ENCODE measurements at regions not wholly inside any gene's neighbourhood (a gene's known extent, or its start where the extent isn't known, plus 50 kb on each side); places are given as distances from the start of the nearest gene placed in this dataset.

DNA sequence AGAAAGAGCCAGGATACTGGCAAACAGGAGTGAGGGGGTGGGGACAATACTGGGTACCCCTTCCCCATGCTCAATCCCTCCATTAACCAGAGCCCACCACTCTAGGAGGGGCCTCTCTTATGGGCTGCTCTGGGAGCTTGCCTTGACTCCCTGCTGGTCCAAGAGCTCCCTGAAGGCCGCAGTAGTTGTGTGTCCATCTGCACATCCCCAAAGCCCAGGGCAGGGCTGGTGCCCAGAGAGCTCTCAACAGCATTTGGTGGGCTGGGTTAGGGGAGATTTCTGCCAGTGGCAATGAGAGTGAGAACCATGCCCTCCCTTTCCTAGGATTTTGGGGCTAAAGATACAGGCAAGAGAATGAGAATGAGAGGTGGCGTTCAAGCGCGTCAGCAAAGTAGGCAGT is 230.6 kb upstream of the PMEPA1 start (continued):
- TF ChIP-seq ZNF331 (CRISPR knock-in tag; IDR thresholded peaks at IDR 0.05; ENCODE audit: low read depth) (no peak), JUNB (IDR thresholded peaks at IDR 0.05; ENCODE audit: unreplicated experiment) (no peak), NANOG (IDR thresholded peaks at IDR 0.05; ENCODE audit: borderline replicate concordance) (no peak), EZH2phosphoT487 (IDR thresholded peaks at IDR 0.05; ENCODE audit: unreplicated experiment) (no peak), ZNF114 (CRISPR knock-in tag; IDR thresholded peaks at IDR 0.05) (no peak)
- TF ChIP-seq, protein P1, sequence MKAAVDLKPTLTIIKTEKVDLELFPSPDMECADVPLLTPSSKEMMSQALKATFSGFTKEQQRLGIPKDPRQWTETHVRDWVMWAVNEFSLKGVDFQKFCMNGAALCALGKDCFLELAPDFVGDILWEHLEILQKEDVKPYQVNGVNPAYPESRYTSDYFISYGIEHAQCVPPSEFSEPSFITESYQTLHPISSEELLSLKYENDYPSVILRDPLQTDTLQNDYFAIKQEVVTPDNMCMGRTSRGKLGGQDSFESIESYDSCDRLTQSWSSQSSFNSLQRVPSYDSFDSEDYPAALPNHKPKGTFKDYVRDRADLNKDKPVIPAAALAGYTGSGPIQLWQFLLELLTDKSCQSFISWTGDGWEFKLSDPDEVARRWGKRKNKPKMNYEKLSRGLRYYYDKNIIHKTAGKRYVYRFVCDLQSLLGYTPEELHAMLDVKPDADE (IDR thresholded peaks at IDR 0.05), result no peak
- TF ChIP-seq, protein P2, sequence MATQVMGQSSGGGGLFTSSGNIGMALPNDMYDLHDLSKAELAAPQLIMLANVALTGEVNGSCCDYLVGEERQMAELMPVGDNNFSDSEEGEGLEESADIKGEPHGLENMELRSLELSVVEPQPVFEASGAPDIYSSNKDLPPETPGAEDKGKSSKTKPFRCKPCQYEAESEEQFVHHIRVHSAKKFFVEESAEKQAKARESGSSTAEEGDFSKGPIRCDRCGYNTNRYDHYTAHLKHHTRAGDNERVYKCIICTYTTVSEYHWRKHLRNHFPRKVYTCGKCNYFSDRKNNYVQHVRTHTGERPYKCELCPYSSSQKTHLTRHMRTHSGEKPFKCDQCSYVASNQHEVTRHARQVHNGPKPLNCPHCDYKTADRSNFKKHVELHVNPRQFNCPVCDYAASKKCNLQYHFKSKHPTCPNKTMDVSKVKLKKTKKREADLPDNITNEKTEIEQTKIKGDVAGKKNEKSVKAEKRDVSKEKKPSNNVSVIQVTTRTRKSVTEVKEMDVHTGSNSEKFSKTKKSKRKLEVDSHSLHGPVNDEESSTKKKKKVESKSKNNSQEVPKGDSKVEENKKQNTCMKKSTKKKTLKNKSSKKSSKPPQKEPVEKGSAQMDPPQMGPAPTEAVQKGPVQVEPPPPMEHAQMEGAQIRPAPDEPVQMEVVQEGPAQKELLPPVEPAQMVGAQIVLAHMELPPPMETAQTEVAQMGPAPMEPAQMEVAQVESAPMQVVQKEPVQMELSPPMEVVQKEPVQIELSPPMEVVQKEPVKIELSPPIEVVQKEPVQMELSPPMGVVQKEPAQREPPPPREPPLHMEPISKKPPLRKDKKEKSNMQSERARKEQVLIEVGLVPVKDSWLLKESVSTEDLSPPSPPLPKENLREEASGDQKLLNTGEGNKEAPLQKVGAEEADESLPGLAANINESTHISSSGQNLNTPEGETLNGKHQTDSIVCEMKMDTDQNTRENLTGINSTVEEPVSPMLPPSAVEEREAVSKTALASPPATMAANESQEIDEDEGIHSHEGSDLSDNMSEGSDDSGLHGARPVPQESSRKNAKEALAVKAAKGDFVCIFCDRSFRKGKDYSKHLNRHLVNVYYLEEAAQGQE (IDR thresholded peaks at IDR 0.05; ENCODE audit: unreplicated experiment), result no peak
- TF ChIP-seq, protein P3, sequence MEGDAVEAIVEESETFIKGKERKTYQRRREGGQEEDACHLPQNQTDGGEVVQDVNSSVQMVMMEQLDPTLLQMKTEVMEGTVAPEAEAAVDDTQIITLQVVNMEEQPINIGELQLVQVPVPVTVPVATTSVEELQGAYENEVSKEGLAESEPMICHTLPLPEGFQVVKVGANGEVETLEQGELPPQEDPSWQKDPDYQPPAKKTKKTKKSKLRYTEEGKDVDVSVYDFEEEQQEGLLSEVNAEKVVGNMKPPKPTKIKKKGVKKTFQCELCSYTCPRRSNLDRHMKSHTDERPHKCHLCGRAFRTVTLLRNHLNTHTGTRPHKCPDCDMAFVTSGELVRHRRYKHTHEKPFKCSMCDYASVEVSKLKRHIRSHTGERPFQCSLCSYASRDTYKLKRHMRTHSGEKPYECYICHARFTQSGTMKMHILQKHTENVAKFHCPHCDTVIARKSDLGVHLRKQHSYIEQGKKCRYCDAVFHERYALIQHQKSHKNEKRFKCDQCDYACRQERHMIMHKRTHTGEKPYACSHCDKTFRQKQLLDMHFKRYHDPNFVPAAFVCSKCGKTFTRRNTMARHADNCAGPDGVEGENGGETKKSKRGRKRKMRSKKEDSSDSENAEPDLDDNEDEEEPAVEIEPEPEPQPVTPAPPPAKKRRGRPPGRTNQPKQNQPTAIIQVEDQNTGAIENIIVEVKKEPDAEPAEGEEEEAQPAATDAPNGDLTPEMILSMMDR (conservative IDR thresholded peaks at IDR 0.05; ENCODE audit: low read depth in 2 of 2), result no peak

DNA sequence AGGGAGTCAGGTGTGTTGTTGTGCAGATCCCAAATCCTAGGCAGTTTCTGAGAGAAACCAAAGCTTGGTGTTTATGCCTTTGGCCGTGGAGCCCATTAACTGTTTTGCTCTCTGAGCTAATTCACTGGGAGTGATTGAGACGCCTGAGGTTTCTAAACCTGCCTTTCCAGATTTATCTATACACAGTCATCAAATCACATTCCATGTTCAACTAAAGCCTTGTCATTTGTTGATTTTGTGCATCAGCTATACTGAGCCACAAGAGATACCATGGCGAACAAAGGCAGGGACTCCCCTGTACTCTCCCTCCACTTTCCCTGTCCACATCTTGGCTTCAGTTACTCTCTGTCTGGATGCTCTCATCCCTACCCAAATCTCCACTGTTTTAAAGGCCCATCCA is 229.7 kb upstream of the PMEPA1 start:
- Histone ChIP-seq H3K36me3 (ENCODE audit: insufficient read depth) (0 out of 2 replicates have a peak, but pooled peaks cover 3% of the 10 kb centered on the region), H4K20me1 (replicated peaks; ENCODE audit: insufficient read depth) (no peaks in the 10 kb centered on the region), H2AFZ (no peak overlapping the region), H3K9me2 (ENCODE audit: insufficient read depth) (no peaks in the 10 kb centered on the region), H3K4me3 (no peak overlapping the region), H3K27me3 (ENCODE audit: insufficient read depth) (no peaks in the 10 kb centered on the region), H3K4me1 (ENCODE audit: insufficient read depth) (peaks cover 13% of the 10 kb centered on the region; the same call in 1 of the 2 replicates), H3K79me2 (replicated peaks; ENCODE audit: insufficient read depth) (no peaks in the 10 kb centered on the region), H3K27ac (ENCODE audit: low read depth) (no peak overlapping the region), H3F3A (replicated peaks; ENCODE audit: low read depth) (no peaks in the 10 kb centered on the region), H3K4me2 (no peak overlapping the region)
- Mint-ChIP-seq H3K36me3 (ENCODE audit: low read depth) (no peaks in the 10 kb centered on the region), H3K4me1 (peaks cover 28% of the 10 kb centered on the region), H3K27ac (no peak overlapping the region), H3K9me3 (peaks cover 5% of the 10 kb centered on the region; the same call in 2 of the 3 replicates), H3K4me3 (no peak overlapping the region), H3K27me3 (ENCODE audit: insufficient read depth, low read depth, poor library complexity) (peaks cover 9% of the 10 kb centered on the region)
- no peak for ATAC-seq
- DNase-seq (ENCODE audit: low spot score), result no peak
- TF ChIP-seq JUNB (IDR thresholded peaks at IDR 0.05; ENCODE audit: unreplicated experiment) (no peak), EZH2 (IDR thresholded peaks at IDR 0.05; ENCODE audit: low read depth, unreplicated experiment) (no peak), EZH2phosphoT487 (IDR thresholded peaks at IDR 0.05; ENCODE audit: unreplicated experiment) (no peak), STAT1 (IDR thresholded peaks at IDR 0.05; ENCODE audit: unreplicated experiment) (no peak), ZNF114 (CRISPR knock-in tag; IDR thresholded peaks at IDR 0.05) (no peak), CREB1 (CRISPR knock-in tag; IDR thresholded peaks at IDR 0.05; ENCODE audit: low read depth) (no peak), POLR2AphosphoS5 (IDR thresholded peaks at IDR 0.05; ENCODE audit: low read depth) (no peak), NANOG (IDR thresholded peaks at IDR 0.05; ENCODE audit: borderline replicate concordance) (no peak)
- TF ChIP-seq, protein P3 (conservative IDR thresholded peaks at IDR 0.05; ENCODE audit: low read depth in 2 of 2), result no peak
- TF ChIP-seq, protein P1 (IDR thresholded peaks at IDR 0.05), result no peak
